AG04450 (cell line): ENCODE measurements at regions not wholly inside any gene's neighbourhood (a gene's known extent, or its start where the extent isn't known, plus 50 kb on each side); places are given as distances from the start of the nearest gene placed in this dataset.

Source experiments
- CTCF ChIA-PET: fragments of 300-600, 350-600 bp; formaldehyde crosslinking; extraction: SDS; loops from one replicate; lab custom pipeline; 2022; ENCODE audit warnings: antibody characterized with exemption, inconsistent platforms; lab: Charles Lee
- POLR2A ChIA-PET: fragments of 350-600 bp; formaldehyde crosslinking; extraction: SDS; loops from one replicate; lab custom pipeline; 2021; ENCODE audit warnings: antibody characterized with exemption, inconsistent platforms; lab: Yijun Ruan, JAX
- DNase-seq: peaks from one replicate; pipeline ENCODE4 v3.0.0-alpha.2; 2011; ENCODE audit warnings: low read depth, low spot score
- H3K27ac ChIP-seq: one replicate; pipeline ENCODE4 v1.5.1; 2012; ENCODE audit warnings: low read depth, low read length, control low read depth
- H3K27me3 ChIP-seq: one replicate; pipeline ENCODE4 v1.6.0; 2012; ENCODE audit warnings: low read length; ENCODE audit not compliant: control insufficient read depth, insufficient read depth
- H3K4me3 ChIP-seq: 2 replicates; pipeline ENCODE4 v1.5.1; 2011; ENCODE audit warnings: mild to moderate bottlenecking, low read depth, low read length, control low read depth
- H3K9me3 ChIP-seq: 2 replicates; pipeline ENCODE4 v1.5.1; 2012; ENCODE audit warnings: low read length; ENCODE audit not compliant: control insufficient read depth, insufficient read depth
- CTCF ChIP-seq: IDR thresholded peaks from 2 replicates; pipeline ENCODE4 v1.5.1; 2011; ENCODE audit warnings: low read depth, low read length, control low read depth, inconsistent platforms

DNA sequence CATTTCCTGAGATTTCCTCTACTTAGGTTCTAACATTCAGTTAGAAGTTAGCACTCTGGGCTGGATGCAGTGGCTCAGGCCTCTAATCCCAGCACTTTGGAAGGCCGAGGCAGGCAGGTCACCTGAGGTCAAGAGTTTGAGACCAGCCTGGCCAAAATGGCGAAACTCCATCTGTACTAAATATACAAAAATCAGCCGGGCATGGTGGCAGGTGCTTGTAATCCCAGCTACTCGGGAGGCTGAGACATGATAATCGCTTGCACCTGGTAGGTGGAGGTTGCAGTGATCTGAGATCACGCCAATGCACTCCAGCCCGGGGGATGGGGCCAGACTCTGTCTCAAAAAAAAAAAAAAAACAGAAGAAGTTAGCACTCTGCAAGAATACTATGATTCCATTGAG lies 1430.9 kb downstream of the CDH11 start:
- Histone ChIP-seq H3K27me3 (no peaks in the 10 kb centered on the region), H3K9me3 (no peaks in the 10 kb centered on the region; the same call in 1 of the 2 replicates), H3K27ac (no peak overlapping the region), H3K4me3 (no peak overlapping the region)
- ChIA-PET POLR2A (no interaction called here), CTCF (no interaction called here)
- DNase-seq: no peak
- TF ChIP-seq CTCF: no peak

GRCh38 chr16:63690267-63690666 lies 1431.6 kb downstream of the CDH11 start:
- CTCF ChIA-PET: no interaction called here
- H3K9me3 ChIP-seq: no peaks in the 10 kb centered on the region; the same call in 1 of the 2 replicates
- POLR2A ChIA-PET: no interaction called here
- no peak overlapping the region for H3K27ac ChIP-seq
- no peak overlapping the region for H3K4me3 ChIP-seq
- H3K27me3 ChIP-seq: no peaks in the 10 kb centered on the region
- no peak for DNase-seq
- TF ChIP-seq CTCF: no peak

DNA sequence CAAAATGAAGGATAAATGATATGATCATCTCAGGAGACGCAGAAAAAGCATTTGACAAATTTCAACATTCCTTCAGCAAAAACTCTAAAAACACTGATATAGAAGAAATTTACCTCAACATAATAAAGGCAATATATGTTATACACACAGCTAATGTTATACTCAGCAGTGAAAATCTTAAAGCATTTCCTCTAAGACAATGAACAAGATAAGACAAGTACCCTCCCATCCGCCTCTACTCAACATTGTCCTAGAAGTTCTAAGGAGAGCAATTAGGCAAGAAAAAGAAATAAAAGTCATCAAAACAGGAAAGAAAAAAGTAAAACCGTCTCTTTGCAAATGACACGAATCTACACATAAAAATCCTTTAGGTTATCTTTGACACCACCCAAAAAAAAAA lies 1432.8 kb downstream of the CDH11 start:
- Histone ChIP-seq H3K27me3 (no peaks in the 10 kb centered on the region), H3K9me3 (peaks cover 3% of the 10 kb centered on the region), H3K4me3 (no peak overlapping the region), H3K27ac (no peak overlapping the region)
- no peak for TF ChIP-seq CTCF
- POLR2A ChIA-PET: no interaction called here
- CTCF ChIA-PET: no interaction called here
- DNase-seq: no peak

DNA sequence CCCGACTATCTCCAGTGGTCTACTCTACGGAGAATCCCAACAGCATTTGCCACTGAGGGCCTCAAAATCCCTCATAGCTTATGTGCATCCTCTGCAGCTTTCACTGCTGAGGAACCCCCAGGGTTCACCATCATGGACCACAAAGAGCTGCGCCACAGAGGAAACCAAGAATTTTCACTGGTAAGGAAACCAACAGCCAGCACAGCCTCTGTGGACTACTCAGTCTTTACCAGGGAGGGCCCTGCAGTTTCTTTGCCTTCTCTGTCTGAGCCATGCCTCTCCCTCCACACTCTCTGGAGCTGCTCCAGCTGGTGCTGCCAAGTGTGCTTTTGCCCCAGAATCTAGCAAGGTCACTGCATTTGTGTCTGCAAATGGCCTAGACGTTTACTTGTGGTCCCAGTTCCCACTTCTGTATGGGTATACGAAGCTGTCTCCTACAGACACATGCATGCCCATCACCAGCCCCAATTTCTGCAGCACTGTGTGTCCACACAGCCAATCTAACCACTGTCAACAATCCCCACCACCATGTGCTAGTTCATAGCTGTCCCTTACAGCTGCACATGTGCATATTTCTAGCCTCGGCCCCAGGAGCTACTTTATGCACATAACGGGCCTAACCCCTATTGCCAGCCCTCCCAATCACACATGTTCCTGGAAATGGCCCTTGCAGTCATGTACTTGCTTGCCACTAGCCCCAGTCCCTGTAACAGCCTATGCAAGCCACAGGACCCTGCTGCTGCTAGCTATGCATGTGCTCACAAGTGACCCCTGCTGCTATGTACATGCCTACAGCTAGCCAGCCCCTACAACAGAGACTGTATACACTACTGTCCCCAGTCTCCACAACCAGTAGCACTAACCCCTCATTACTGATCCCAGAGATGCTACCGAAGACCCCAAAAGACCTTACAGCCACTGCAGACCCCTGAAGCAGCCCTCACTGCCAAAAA lies 1437.4 kb downstream of the CDH11 start:
- no peak for TF ChIP-seq CTCF
- no peak overlapping the region for H3K4me3 ChIP-seq
- no peak for DNase-seq
- CTCF ChIA-PET: no interaction called here
- H3K9me3 ChIP-seq: peaks cover 3% of the 10 kb centered on the region; the same call in 1 of the 2 replicates
- H3K27me3 ChIP-seq: no peaks in the 10 kb centered on the region
- POLR2A ChIA-PET: no interaction called here
- H3K27ac ChIP-seq: no peak overlapping the region

DNA sequence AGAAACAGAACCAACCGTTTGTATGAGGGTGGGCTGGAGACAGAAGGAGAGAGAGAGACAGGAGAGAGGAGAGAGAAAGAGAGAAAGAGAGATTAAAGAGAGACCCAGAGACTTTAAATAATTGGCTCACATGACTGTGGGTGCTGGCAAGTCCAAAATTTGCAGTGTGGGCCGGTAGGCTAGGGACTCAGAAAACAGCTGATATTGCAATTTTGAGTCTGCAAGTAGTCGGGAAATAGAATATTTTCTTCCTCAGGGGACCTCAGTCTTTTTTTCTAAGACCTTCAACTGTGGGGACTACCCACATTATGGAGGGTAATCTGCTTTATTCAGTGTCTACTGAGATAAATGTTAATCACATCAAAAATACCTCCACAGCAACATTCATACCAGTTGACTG lies 1439.0 kb downstream of the CDH11 start:
- CTCF ChIA-PET: no interaction called here

More for the DNA sequence above, 1439.0 kb downstream of the CDH11 start:
- Histone ChIP-seq H3K27me3 (no peaks in the 10 kb centered on the region), H3K9me3 (peaks cover 3% of the 10 kb centered on the region; the same call in 1 of the 2 replicates), H3K4me3 (no peak overlapping the region), H3K27ac (no peak overlapping the region)
- no peak for TF ChIP-seq CTCF
- POLR2A ChIA-PET: no interaction called here
- DNase-seq: no peak
